Liver (tissue), 8 donors: ENCODE measurements at regions not wholly inside any gene's neighbourhood (a gene's known extent, or its start where the extent isn't known, plus 50 kb on each side); places are given as distances from the start of the nearest gene placed in this dataset.

ENCODE experiments used
- DNase-seq: peaks from one replicate; pipeline ENCODE4 v3.0.0-alpha.2; 2017; ENCODE audit warnings: low spot score
- H3K27ac ChIP-seq, 2 donors: one replicate each; pipeline ENCODE4 v1.7.0; 2013; ENCODE audit warnings: inconsistent platforms in 2 of 2, low read length in 2 of 2, control low read depth in 1 of 2, low read depth in 1 of 2, mild to moderate bottlenecking in 1 of 2
- H3K27me3 ChIP-seq, 4 donors: one replicate each; pipeline versions ENCODE4 v1.6.1 to v1.7.0; 2013; ENCODE audit warnings: low read length in 3 of 4, inconsistent platforms in 1 of 4, mild to moderate bottlenecking in 1 of 4, moderate library complexity in 1 of 4; ENCODE audit not compliant: control insufficient read depth in 4 of 4, insufficient read depth in 4 of 4
- H3K36me3 ChIP-seq, 4 donors: one replicate each; pipeline versions ENCODE4 v1.6.1 to v1.7.0; 2013; ENCODE audit warnings: low read length in 3 of 4, mild to moderate bottlenecking in 3 of 4, low read depth in 1 of 4, moderate library complexity in 1 of 4; ENCODE audit not compliant: control insufficient read depth in 4 of 4, insufficient read depth in 3 of 4
- H3K4me1 ChIP-seq, 4 donors: one replicate each; pipeline versions ENCODE4 v1.6.1 to v1.7.0; 2013; ENCODE audit warnings: low read length in 3 of 4, mild to moderate bottlenecking in 3 of 4, moderate library complexity in 1 of 4; ENCODE audit not compliant: control insufficient read depth in 4 of 4, insufficient read depth in 4 of 4
- H3K4me3 ChIP-seq, 3 donors: one replicate each; pipeline versions ENCODE4 v1.6.1 to v1.7.0; 2013; ENCODE audit warnings: low read length in 3 of 3, control low read depth in 1 of 3, low read depth in 1 of 3, mild to moderate bottlenecking in 1 of 3
- H3K9ac ChIP-seq, 2 donors: one replicate each; pipeline ENCODE4 v1.7.0; 2013; ENCODE audit warnings: low read length in 2 of 2, mild to moderate bottlenecking in 2 of 2, moderate library complexity in 2 of 2, control low read depth in 1 of 2, low read depth in 1 of 2
- H3K9me3 ChIP-seq, 4 donors: one replicate each; pipeline versions ENCODE4 v1.6.1 to v1.7.0; 2013; ENCODE audit warnings: low read length in 3 of 4; ENCODE audit not compliant: control insufficient read depth in 4 of 4
- CTCF ChIP-seq: fragments of 150-350 bp; IDR thresholded peaks from 2 replicates; pipeline ENCODE4 v1.5.1; 2017; ENCODE audit warnings: improper control_type of control experiment, low read depth, low read length; ENCODE audit not compliant: missing input control
- FOXA1 ChIP-seq: IDR thresholded peaks from 2 replicates; pipeline ENCODE4 v1.6.1; 2016; ENCODE audit warnings: antibody characterized with exemption
- FOXA2 ChIP-seq: IDR thresholded peaks from 2 replicates; pipeline ENCODE4 v1.6.1; 2016; ENCODE audit warnings: antibody characterized with exemption
- GABPA ChIP-seq, 2 donors: IDR thresholded peaks in 1 of 2; conservative IDR thresholded peaks in 1 of 2; 2 replicates each; pipeline ENCODE4 v1.6.1; 2016; ENCODE audit warnings: antibody characterized with exemption in 2 of 2, mild to moderate bottlenecking in 1 of 2, moderate library complexity in 1 of 2
- HNF4A ChIP-seq, 2 donors: conservative IDR thresholded peaks; 2 replicates each; pipeline ENCODE4 v1.6.1; 2016; ENCODE audit warnings: antibody characterized with exemption in 2 of 2, mild to moderate bottlenecking in 2 of 2
- HNF4G ChIP-seq: IDR thresholded peaks from 2 replicates; pipeline ENCODE4 v1.6.1; 2016; ENCODE audit warnings: antibody characterized with exemption
- MAX ChIP-seq: IDR thresholded peaks from 2 replicates; pipeline ENCODE4 v1.6.1; 2016; ENCODE audit warnings: antibody characterized with exemption
- NR2F2 ChIP-seq: IDR thresholded peaks from 2 replicates; pipeline ENCODE4 v1.6.1; 2016; ENCODE audit warnings: antibody characterized with exemption
- RAD21 ChIP-seq, 2 donors: IDR thresholded peaks; 2 replicates each; pipeline ENCODE4 v1.6.1; 2016; ENCODE audit warnings: antibody characterized with exemption in 2 of 2, mild to moderate bottlenecking in 2 of 2
- REST ChIP-seq: IDR thresholded peaks from 2 replicates; pipeline ENCODE4 v1.6.1; 2016; ENCODE audit warnings: antibody characterized with exemption, mild to moderate bottlenecking
- RXRA ChIP-seq, 2 donors: IDR thresholded peaks; 2 replicates each; pipeline ENCODE4 v1.6.1; 2017 to 2018; ENCODE audit warnings: antibody characterized with exemption in 2 of 2, mild to moderate bottlenecking in 1 of 2
- ZBTB33 ChIP-seq: IDR thresholded peaks from 2 replicates; pipeline ENCODE4 v1.6.1; 2016; ENCODE audit warnings: antibody characterized with exemption
- WGBS: extraction: QIAGEN DNeasy Blood & Tissue Kit; methylation state at CpG from one replicate; pipeline ENCODE4 v1.1.7; 2013; 5-methylcytosine and 5-hydroxymethylcytosine counted together
- donor health status: healthy.
- donor health status: healthy.
- donor health status: healthy.
- donor health status: healthy.
- donor health status: healthy.

GRCh38 chr21:27572696-27573095, 605.8 kb upstream of the ADAMTS5 start (continued):
- no peak for TF ChIP-seq ZBTB33
- no peak for TF ChIP-seq NR2F2
- no peak for TF ChIP-seq MAX
- no peak for TF ChIP-seq RAD21 (IDR thresholded peaks at IDR 0.05)
- TF ChIP-seq RXRA (IDR thresholded peaks at IDR 0.05) = no peak
- no peak for TF ChIP-seq FOXA1

- Histone ChIP-seq H3K36me3 (no peaks in the 10 kb centered on the region), H3K4me1 (no peaks in the 10 kb centered on the region), H3K4me3 (no peak overlapping the region), H3K27me3 (peaks cover 0 to 3% (median 0%) of the 10 kb centered on the region in 4 donors), H3K9ac (no peak overlapping the region), H3K27ac (no peak overlapping the region), H3K9me3 (no peaks in the 10 kb centered on the region)
- DNase-seq = no peak
- no peak for TF ChIP-seq GABPA (IDR thresholded peaks at IDR 0.05 in 1 of 2, conservative IDR thresholded peaks at IDR 0.05 in 1 of 2)
- no peak for TF ChIP-seq HNF4A (conservative IDR thresholded peaks at IDR 0.05)
- no peak for TF ChIP-seq CTCF
- no peak for TF ChIP-seq RAD21 (IDR thresholded peaks at IDR 0.05)
These were observed 604.8 kb upstream of the ADAMTS5 start for GRCh38 chr21:27571706-27572105.

GRCh38 chr21:27570306-27570868, 603.5 kb upstream of the ADAMTS5 start:
- TF ChIP-seq FOXA2 (no peak), REST (no peak), HNF4G (no peak), HNF4A (conservative IDR thresholded peaks at IDR 0.05) (no peak), RAD21 (IDR thresholded peaks at IDR 0.05) (peak in 1 of 2 donors; percentile 22)
- Histone ChIP-seq H3K36me3 (no peaks in the 10 kb centered on the region), H3K27me3 (peaks cover 0 to 3% (median 0%) of the 10 kb centered on the region in 4 donors), H3K4me3 (no peak overlapping the region), H3K27ac (no peak overlapping the region), H3K9me3 (no peaks in the 10 kb centered on the region), H3K9ac (no peak overlapping the region), H3K4me1 (no peaks in the 10 kb centered on the region)
- no peak for DNase-seq
- 58% methylated on average over 2 of the region's 2 CpGs for WGBS
